SJSA1 (cell line): ENCODE measurements at regions not wholly inside any gene's neighbourhood (a gene's known extent, or its start where the extent isn't known, plus 50 kb on each side); places are given as distances from the start of the nearest gene placed in this dataset.
A peak's percentile ranks its signal among the peaks of the same experiment; 100 is the strongest.

Source experiments
- DNase-seq, 2 experiments: peaks; one replicate each; pipeline ENCODE4 v3.0.0-alpha.2; 2015 to 2020; ENCODE audit warnings: low spot score in 2 of 2, low read depth in 1 of 2
- H3K27ac ChIP-seq: fragments of 250-450 bp; sonication (Bioruptor Pico); 2 replicates; pipeline ENCODE4 v1.5.1; 2020; ENCODE audit warnings: mild to moderate bottlenecking, moderate library complexity
- H3K27me3 ChIP-seq: fragments of 250-450 bp; sonication (Bioruptor Pico); replicated peaks from 2 replicates; pipeline ENCODE4 v1.5.1; 2020; ENCODE audit warnings: mild to moderate bottlenecking, moderate library complexity
- H3K36me3 ChIP-seq: fragments of 250-450 bp; sonication (Bioruptor Pico); 2 replicates; pipeline ENCODE4 v1.5.1; 2020; ENCODE audit warnings: mild to moderate bottlenecking
- H3K4me1 ChIP-seq: fragments of 250-450 bp; sonication (Bioruptor Pico); replicated peaks from 2 replicates; pipeline ENCODE4 v1.6.1; 2021; ENCODE audit warnings: mild to moderate bottlenecking
- H3K4me3 ChIP-seq: fragments of 250-450 bp; sonication (Bioruptor Pico); 2 replicates; pipeline ENCODE4 v1.5.1; 2020; ENCODE audit warnings: mild to moderate bottlenecking
- H3K9me3 ChIP-seq: fragments of 250-450 bp; sonication (Bioruptor Pico); replicated peaks from 2 replicates; pipeline ENCODE4 v1.5.1; 2020; ENCODE audit warnings: mild to moderate bottlenecking

DNA sequence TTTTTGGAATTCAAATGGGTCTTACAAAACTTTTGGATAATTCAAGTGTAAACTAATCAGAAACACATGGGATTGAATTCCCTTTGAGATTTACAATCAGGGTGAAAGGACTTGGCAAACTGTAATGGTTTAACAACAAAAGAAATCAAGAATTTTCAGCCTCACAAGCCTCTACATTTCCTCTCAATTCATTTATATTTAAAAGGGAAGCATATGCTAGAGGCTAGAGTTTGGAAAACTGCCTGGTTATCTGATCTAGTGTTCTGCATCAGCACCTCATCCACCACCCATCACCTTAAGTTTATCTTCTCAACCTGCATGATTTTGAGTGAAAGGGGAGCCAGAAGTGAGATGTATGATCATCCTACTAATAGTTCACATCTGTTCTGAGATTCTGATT is 120.7 kb downstream of the TES start:
- Histone ChIP-seq H3K4me3 (no peak overlapping the region), H3K27me3 (no peaks in the 10 kb centered on the region), H3K4me1 (peaks cover 12% of the 10 kb centered on the region), H3K9me3 (no peaks in the 10 kb centered on the region), H3K27ac (no peak overlapping the region), H3K36me3 (no peaks in the 10 kb centered on the region)
- no peak for DNase-seq

DNA sequence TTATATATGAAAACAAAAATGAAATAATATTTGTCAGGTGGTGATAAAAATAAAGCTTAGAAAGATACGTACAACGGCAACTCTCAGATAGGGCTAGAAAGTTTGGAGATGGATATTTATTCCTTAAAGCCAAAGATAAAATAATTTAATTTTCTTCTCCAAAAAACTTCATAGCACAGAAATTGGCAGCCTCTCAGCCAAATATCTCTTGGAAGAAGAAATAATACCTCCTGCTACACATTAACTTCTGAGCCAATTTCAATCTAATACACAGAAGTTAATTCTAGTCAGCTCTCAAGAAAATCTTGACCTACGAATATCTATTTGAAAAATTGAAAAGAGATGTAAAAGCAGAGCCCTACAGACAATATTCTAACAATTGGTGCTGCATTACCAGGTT is 122.4 kb downstream of the TES start:
- H3K9me3 ChIP-seq, result no peaks in the 10 kb centered on the region

GRCh38 chr7:116334555-116334954 is 124.2 kb downstream of the TES start:
- no peak overlapping the region for H3K27ac ChIP-seq
- H3K4me1 ChIP-seq, result peaks cover 14% of the 10 kb centered on the region
- no peak for DNase-seq
- no peaks in the 10 kb centered on the region for H3K27me3 ChIP-seq
- no peaks in the 10 kb centered on the region for H3K36me3 ChIP-seq
- no peaks in the 10 kb centered on the region for H3K9me3 ChIP-seq
- no peak overlapping the region for H3K4me3 ChIP-seq

More for the DNA sequence above, 122.4 kb downstream of the TES start:
- Histone ChIP-seq H3K27me3 (no peaks in the 10 kb centered on the region), H3K4me1 (peaks cover 16% of the 10 kb centered on the region), H3K36me3 (no peaks in the 10 kb centered on the region), H3K27ac (no peak overlapping the region), H3K4me3 (no peak overlapping the region)
- DNase-seq, result no peak

- no peak overlapping the region for H3K27ac ChIP-seq
- no peaks in the 10 kb centered on the region for H3K36me3 ChIP-seq
- no peaks in the 10 kb centered on the region for H3K27me3 ChIP-seq
- H3K4me3 ChIP-seq, result no peak overlapping the region
- no peak for DNase-seq
- H3K9me3 ChIP-seq, result no peaks in the 10 kb centered on the region
- peaks cover 27% of the 10 kb centered on the region for H3K4me1 ChIP-seq
Observed at GRCh38 chr7:116337018-116337417, 126.7 kb downstream of the TES start.

GRCh38 chr7:116337800-116338199 is 127.5 kb downstream of the TES start:
- H3K9me3 ChIP-seq, result no peaks in the 10 kb centered on the region
- peaks cover 27% of the 10 kb centered on the region for H3K4me1 ChIP-seq
- H3K27me3 ChIP-seq, result no peaks in the 10 kb centered on the region
- no peak overlapping the region for H3K4me3 ChIP-seq
- DNase-seq, result peak in 1 of 2 experiments; percentile 34
- H3K36me3 ChIP-seq, result no peaks in the 10 kb centered on the region
- no peak overlapping the region for H3K27ac ChIP-seq

DNA sequence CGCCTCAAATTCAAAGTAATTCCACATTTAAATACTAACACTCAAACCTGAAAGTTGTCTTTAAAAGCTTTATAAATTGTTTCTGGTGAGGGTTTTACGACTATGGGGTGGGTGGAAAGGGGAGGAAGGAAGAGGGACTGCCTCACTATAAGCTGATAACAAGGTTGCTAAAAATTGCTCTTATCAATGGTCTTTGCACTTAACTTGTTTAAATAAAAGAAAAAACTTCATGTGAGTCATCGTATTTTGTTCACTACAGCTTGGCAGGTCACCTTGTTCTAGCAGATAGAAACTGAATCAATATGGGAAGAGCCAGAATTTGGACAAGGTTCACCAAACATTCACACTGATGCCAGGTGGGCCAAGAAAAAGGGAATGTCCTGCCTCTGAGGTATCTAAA is 129.2 kb downstream of the TES start:
- H3K4me1 ChIP-seq, result peaks cover 27% of the 10 kb centered on the region

DNA sequence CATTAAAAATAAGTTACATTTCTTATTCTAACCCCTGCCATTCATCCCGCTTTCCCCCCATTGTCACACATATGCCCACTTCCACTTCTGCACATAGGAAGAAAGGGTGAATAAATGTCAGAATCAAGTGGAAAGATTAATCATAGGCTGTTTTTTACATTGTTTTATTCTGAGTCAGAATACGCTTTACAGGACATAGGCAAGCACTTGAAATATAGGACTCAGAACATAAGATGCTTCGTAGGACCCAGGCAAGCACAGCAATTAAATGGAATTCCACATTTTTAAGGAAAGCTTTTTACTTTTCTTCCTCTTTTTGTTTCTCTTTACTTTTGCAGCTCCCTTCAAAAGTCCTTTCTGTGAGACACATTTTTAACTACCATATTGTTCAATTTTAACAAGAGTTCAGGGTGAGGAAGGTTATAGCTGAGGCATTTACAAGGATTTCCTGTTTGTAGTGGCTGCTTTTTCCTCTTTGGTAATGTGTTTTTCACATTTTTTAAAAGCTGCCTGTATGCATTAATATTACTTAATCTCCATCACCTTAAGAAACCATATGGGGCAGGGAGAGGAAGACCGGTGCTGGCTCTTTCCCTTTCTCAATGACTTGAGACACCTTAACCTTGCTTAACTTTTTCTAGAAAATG is 130.0 kb downstream of the TES start:
- H3K9me3 ChIP-seq, result no peaks in the 10 kb centered on the region
- no peak overlapping the region; the same call in 1 of the 2 replicates for H3K27ac ChIP-seq
- H3K4me1 ChIP-seq, result peaks cover 27% of the 10 kb centered on the region
- no peaks in the 10 kb centered on the region for H3K36me3 ChIP-seq
- H3K4me3 ChIP-seq, result no peak overlapping the region
- no peaks in the 10 kb centered on the region for H3K27me3 ChIP-seq
- peak in 1 of 2 experiments; percentile 27 for DNase-seq

More for the DNA sequence above, 129.2 kb downstream of the TES start:
- H3K36me3 ChIP-seq, result no peaks in the 10 kb centered on the region
- no peak overlapping the region for H3K4me3 ChIP-seq
- DNase-seq, result no peak
- no peaks in the 10 kb centered on the region for H3K27me3 ChIP-seq
- no peak overlapping the region for H3K27ac ChIP-seq
- no peaks in the 10 kb centered on the region for H3K9me3 ChIP-seq

- Histone ChIP-seq H3K27ac (no peak overlapping the region), H3K4me1 (peaks cover 27% of the 10 kb centered on the region), H3K9me3 (no peaks in the 10 kb centered on the region), H3K36me3 (no peaks in the 10 kb centered on the region), H3K27me3 (no peaks in the 10 kb centered on the region), H3K4me3 (no peak overlapping the region)
- no peak for DNase-seq
Observed at GRCh38 chr7:116340943-116341907, 130.9 kb downstream of the TES start.

GRCh38 chr7:116342125-116342524 is 131.8 kb downstream of the TES start:
- Histone ChIP-seq H3K4me1 (peaks cover 25% of the 10 kb centered on the region), H3K27me3 (no peaks in the 10 kb centered on the region), H3K36me3 (no peaks in the 10 kb centered on the region), H3K4me3 (no peak overlapping the region), H3K27ac (no peak overlapping the region), H3K9me3 (no peaks in the 10 kb centered on the region)
- no peak for DNase-seq

GRCh38 chr7:116347151-116347832 is 137.0 kb downstream of the TES start:
- Histone ChIP-seq H3K4me3 (no peak overlapping the region), H3K4me1 (no peaks in the 10 kb centered on the region), H3K27me3 (no peaks in the 10 kb centered on the region), H3K9me3 (no peaks in the 10 kb centered on the region), H3K36me3 (no peaks in the 10 kb centered on the region), H3K27ac (no peak overlapping the region)
- no peak for DNase-seq

- H3K27ac ChIP-seq, result no peak overlapping the region
- H3K36me3 ChIP-seq, result no peaks in the 10 kb centered on the region
- DNase-seq, result no peak
- no peaks in the 10 kb centered on the region for H3K27me3 ChIP-seq
- H3K9me3 ChIP-seq, result no peaks in the 10 kb centered on the region
- H3K4me3 ChIP-seq, result no peak overlapping the region
- peaks cover under 1% of the 10 kb centered on the region for H3K4me1 ChIP-seq
Observed at GRCh38 chr7:116348346-116348745, 138.0 kb downstream of the TES start.

- H3K36me3 ChIP-seq, result no peaks in the 10 kb centered on the region
- no peaks in the 10 kb centered on the region for H3K9me3 ChIP-seq
- no peaks in the 10 kb centered on the region for H3K27me3 ChIP-seq
- H3K4me1 ChIP-seq, result peaks cover 34% of the 10 kb centered on the region
- H3K27ac ChIP-seq, result no peak overlapping the region
- DNase-seq, result no peak
- H3K4me3 ChIP-seq, result no peak overlapping the region
Observed at GRCh38 chr7:116351966-116352365, 141.6 kb downstream of the TES start.

DNA sequence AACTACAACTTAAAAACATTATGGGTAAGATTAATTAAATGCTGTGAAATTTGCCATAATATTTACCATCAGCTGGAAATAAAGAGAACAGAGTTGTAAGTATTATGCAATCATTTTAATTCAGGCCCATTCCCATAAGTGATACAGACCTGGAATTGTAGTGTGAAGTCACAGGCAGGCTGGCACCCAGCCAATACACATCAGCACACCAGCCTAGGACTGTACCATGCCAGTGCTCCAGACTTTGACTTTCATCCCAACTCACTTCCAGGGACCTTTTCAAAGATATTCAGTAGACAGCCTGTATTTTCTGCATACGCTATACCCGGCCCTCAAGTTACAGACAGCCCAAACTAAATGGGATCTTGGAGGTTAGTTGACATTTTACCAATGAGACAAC is 143.3 kb downstream of the TES start:
- Histone ChIP-seq H3K27ac (peak overlapping the region; percentile 86), H3K4me1 (peaks cover 50% of the 10 kb centered on the region), H3K27me3 (no peaks in the 10 kb centered on the region), H3K9me3 (no peaks in the 10 kb centered on the region), H3K4me3 (no peak overlapping the region), H3K36me3 (no peaks in the 10 kb centered on the region)
- DNase-seq, result no peak

- DNase-seq, result no peak
- Histone ChIP-seq H3K4me3 (no peak overlapping the region), H3K4me1 (peaks cover 50% of the 10 kb centered on the region), H3K9me3 (no peaks in the 10 kb centered on the region), H3K36me3 (no peaks in the 10 kb centered on the region), H3K27me3 (no peaks in the 10 kb centered on the region), H3K27ac (peak overlapping the region; percentile 86)
Observed at GRCh38 chr7:116354171-116354545, 143.8 kb downstream of the TES start.
